Naive thymus-derived CD4-positive, alpha-beta T cell (primary cell): ENCODE measurements at regions not wholly inside any gene's neighbourhood (a gene's known extent, or its start where the extent isn't known, plus 50 kb on each side); places are given as distances from the start of the nearest gene placed in this dataset.

ENCODE experiments used
- ATAC-seq: fragments of 150-1000 bp; cut with Tn5 transposase; 2 replicates; pipeline ENCODE4 v1.10.0; 2021; ENCODE audit warnings: mild to moderate bottlenecking, moderate library complexity
- CTCF ChIA-PET: fragments of 350-600 bp; sonication (Branson Sonifier 250); formaldehyde crosslinking; loops from one replicate; lab custom pipeline; 2021; ENCODE audit warnings: antibody characterized with exemption; lab: Charles Lee
- POLR2A ChIA-PET: fragments of 350-600 bp; sonication (Branson Sonifier 250); formaldehyde crosslinking; loops from one replicate; lab custom pipeline; 2021; ENCODE audit warnings: antibody characterized with exemption, inconsistent platforms; lab: Charles Lee
- DNase-seq, 9 donors: peaks; one replicate each; pipeline versions ENCODE4 v3.0.0 to v3.0.0-alpha.2; 2020 to 2022; ENCODE audit warnings: mixed read lengths in 1 of 9
- H3K27ac ChIP-seq: one replicate; pipeline ENCODE4 v1.7.0; 2013; ENCODE audit warnings: mild to moderate bottlenecking, low read depth, low read length, moderate library complexity
- H3K27me3 ChIP-seq, 2 donors: one replicate each; pipeline ENCODE4 v1.7.0; 2013; ENCODE audit warnings: low read length in 2 of 2, mild to moderate bottlenecking in 2 of 2, moderate library complexity in 2 of 2; ENCODE audit not compliant: control insufficient read depth in 2 of 2, insufficient read depth in 2 of 2
- H3K36me3 ChIP-seq, 3 experiments: 1 replicate in 2 of 3; 2 replicates in 1 of 3; pipeline ENCODE4 v1.7.0; 2013; ENCODE audit warnings: low read length in 3 of 3, mild to moderate bottlenecking in 3 of 3, moderate library complexity in 1 of 3; ENCODE audit not compliant: insufficient read depth in 3 of 3, control insufficient read depth in 2 of 3
- H3K4me1 ChIP-seq, 2 donors: one replicate each; pipeline ENCODE4 v1.7.0; 2013; ENCODE audit warnings: low read length in 2 of 2, mild to moderate bottlenecking in 2 of 2, moderate library complexity in 1 of 2; ENCODE audit not compliant: control insufficient read depth in 2 of 2, insufficient read depth in 2 of 2
- H3K4me3 ChIP-seq: 2 replicates; pipeline ENCODE4 v1.7.0; 2013; ENCODE audit warnings: mild to moderate bottlenecking, low read length
- H3K9me3 ChIP-seq, 3 experiments: 1 replicate in 2 of 3; 2 replicates in 1 of 3; pipeline ENCODE4 v1.7.0; 2013; ENCODE audit warnings: low read length in 3 of 3; ENCODE audit not compliant: control insufficient read depth in 2 of 3
- H3K27ac Mint-ChIP-seq, 9 donors: one replicate each; pipeline ENCODE4 v1.8.0; 2020 to 2022; ENCODE audit warnings: mixed read lengths in 9 of 9, mild to moderate bottlenecking in 8 of 9, moderate library complexity in 5 of 9, inconsistent platforms in 2 of 9
- H3K27me3 Mint-ChIP-seq, 5 donors: one replicate each; pipeline ENCODE4 v1.8.0; 2021 to 2022; ENCODE audit warnings: mixed read lengths in 5 of 5, mild to moderate bottlenecking in 1 of 5
- H3K36me3 Mint-ChIP-seq, 5 donors: one replicate each; pipeline ENCODE4 v1.8.0; 2020 to 2022; ENCODE audit warnings: mixed read lengths in 5 of 5, mild to moderate bottlenecking in 3 of 5, inconsistent platforms in 1 of 5
- H3K4me1 Mint-ChIP-seq, 7 donors: one replicate each; pipeline ENCODE4 v1.8.0; 2020 to 2022; ENCODE audit warnings: mixed read lengths in 7 of 7, mild to moderate bottlenecking in 3 of 7, inconsistent platforms in 1 of 7
- H3K4me3 Mint-ChIP-seq, 10 donors: one replicate each; pipeline ENCODE4 v1.8.0; 2020 to 2022; ENCODE audit warnings: mild to moderate bottlenecking in 10 of 10, mixed read lengths in 10 of 10, moderate library complexity in 6 of 10, inconsistent platforms in 2 of 10
- H3K9me3 Mint-ChIP-seq, 11 donors: one replicate each; pipeline ENCODE4 v1.8.0; 2020 to 2022; ENCODE audit warnings: mixed read lengths in 11 of 11, mild to moderate bottlenecking in 4 of 11, inconsistent platforms in 1 of 11, moderate library complexity in 1 of 11
- intact Hi-C, 2 donors: fragments of 100-400 bp; cut with micrococcal nuclease; formaldehyde crosslinking; loops; one replicate each; pipeline ENCODE4 v1.15.1; 2023

DNA sequence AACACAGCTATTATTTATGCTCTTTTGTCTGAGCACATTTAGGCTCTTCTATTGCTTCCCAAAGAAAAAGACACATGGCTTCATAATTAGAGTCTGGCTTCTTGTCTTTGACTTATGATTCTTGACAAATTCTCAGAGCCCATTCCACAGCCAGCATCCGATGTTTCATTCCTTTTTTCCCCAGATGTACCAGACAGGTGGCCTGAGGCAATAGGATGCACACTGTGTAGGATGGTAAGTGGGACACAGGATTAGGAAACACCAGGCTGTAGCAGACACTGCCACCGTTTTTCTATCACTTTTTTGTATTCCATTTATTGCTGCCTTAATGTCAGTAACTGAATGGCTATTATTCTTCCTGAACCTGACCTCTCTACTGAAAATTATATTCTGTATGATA, 188.9 kb upstream of the CDIN1 start:
- H3K4me3 ChIP-seq = no peak overlapping the region
- no peaks in the 10 kb centered on the region for H3K27me3 ChIP-seq
- DNase-seq = no peak
- H3K27me3 Mint-ChIP-seq = peaks cover 0 to 9% (median 5%) of the 10 kb centered on the region in 5 donors
- H3K9me3 ChIP-seq = no peaks in the 10 kb centered on the region
- ATAC-seq = no peak
- no peak overlapping the region for H3K27ac ChIP-seq
- no peaks in the 10 kb centered on the region for H3K36me3 ChIP-seq
- ChIA-PET POLR2A (no interaction called here), CTCF (no interaction called here)
- no peak overlapping the region for H3K4me3 Mint-ChIP-seq
- H3K4me1 ChIP-seq = no peaks in the 10 kb centered on the region
- intact Hi-C loops = no loop called here
- H3K27ac Mint-ChIP-seq = no peak overlapping the region
- H3K9me3 Mint-ChIP-seq = no peaks in the 10 kb centered on the region
- no peaks in the 10 kb centered on the region for H3K4me1 Mint-ChIP-seq
- no peaks in the 10 kb centered on the region for H3K36me3 Mint-ChIP-seq

DNA sequence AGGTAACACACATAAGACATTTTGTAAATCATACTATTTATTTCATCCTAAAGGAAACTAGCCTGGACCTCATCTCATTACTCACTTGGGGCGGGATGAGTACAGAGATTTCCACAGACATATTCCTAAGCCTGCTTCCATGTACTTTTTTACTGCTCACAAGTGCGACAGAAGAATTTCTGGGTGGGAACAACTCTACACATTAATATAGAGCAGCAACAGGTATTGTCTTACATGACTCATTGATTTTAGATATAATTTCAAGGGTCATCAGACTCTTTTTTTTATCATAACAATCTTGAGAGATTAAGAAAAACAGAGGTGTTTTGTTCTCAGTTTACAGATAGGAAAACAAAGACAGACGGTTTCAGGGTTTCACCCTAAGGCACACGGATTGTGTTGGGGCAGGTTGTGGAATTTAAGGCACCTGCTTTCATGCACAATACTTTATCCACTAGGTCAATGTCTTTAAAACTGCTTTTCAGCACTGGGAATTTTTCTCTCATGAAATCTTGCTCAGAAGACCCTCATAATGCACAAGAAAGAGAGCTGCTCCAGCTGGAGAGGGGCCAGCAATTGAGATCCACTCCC, 186.7 kb upstream of the CDIN1 start:
- Histone ChIP-seq H3K36me3 (no peaks in the 10 kb centered on the region), H3K9me3 (no peaks in the 10 kb centered on the region), H3K27ac (no peak overlapping the region), H3K4me1 (no peaks in the 10 kb centered on the region), H3K4me3 (no peak overlapping the region), H3K27me3 (no peaks in the 10 kb centered on the region)
- DNase-seq (no peak), ATAC-seq (no peak)
- Mint-ChIP-seq H3K4me3 (no peak overlapping the region), H3K27me3 (peaks cover 0 to 10% (median 3%) of the 10 kb centered on the region in 5 donors), H3K36me3 (no peaks in the 10 kb centered on the region), H3K4me1 (no peaks in the 10 kb centered on the region), H3K9me3 (no peaks in the 10 kb centered on the region), H3K27ac (no peak overlapping the region)
- intact Hi-C loops = no loop called here
- ChIA-PET CTCF (no interaction called here), POLR2A (no interaction called here)

DNA sequence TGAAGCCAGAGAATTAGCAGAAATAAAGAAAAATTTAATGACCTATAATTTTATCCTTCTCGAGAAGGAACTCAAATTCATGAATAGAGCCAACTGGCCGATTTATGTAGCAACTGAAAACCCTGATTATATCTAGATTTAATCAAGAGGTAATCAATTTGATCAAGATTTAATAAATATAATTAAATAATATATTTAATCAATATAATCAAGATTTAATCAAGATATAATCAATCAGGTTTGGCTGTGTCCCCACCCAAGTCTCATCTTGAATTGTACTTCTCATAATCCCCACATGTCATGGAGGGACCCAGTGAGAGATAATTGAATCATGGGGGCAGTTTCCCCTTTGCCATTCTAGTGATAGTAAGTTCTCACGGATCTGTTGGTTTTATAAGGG, 181.2 kb upstream of the CDIN1 start:
- intact Hi-C loops = no loop called here
- CTCF ChIA-PET = interaction anchor here (0.7 kb wide), 1 partner anchor 404 kb away, joined by 3 read pairs; no protein-coding TSS in a partner anchor

DNA sequence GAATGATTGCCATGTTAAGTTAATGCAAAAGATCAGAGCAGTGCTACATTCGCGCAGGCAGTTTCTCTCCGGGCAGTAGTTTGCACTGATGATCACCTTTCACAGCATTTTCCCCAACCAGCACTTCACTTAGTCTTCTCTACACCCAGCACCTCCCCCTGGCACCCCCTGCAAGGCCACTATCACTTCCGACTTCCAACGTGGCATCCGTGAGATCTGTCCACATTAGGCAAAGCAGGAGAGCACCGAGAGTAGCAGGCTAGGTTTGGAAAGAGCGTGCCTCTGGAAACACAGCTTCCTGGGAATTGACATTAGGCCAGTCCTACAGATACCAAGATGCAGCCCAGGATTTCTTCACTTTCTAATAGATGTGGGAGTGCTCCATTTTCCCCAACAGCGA, 180.2 kb upstream of the CDIN1 start:
- no peaks in the 10 kb centered on the region for H3K36me3 Mint-ChIP-seq
- ATAC-seq = no peak
- H3K36me3 ChIP-seq = no peaks in the 10 kb centered on the region
- intact Hi-C loops = no loop called here
- DNase-seq = no peak
- no peaks in the 10 kb centered on the region for H3K4me1 Mint-ChIP-seq
- CTCF ChIA-PET = no interaction called here
- H3K27ac Mint-ChIP-seq = no peak overlapping the region
- no peak overlapping the region for H3K4me3 ChIP-seq
- H3K27me3 ChIP-seq = no peaks in the 10 kb centered on the region
- POLR2A ChIA-PET = no interaction called here
- no peaks in the 10 kb centered on the region for H3K9me3 ChIP-seq
- peaks cover 0 to 22% (median 5%) of the 10 kb centered on the region in 5 donors for H3K27me3 Mint-ChIP-seq
- H3K9me3 Mint-ChIP-seq = peaks cover 0 to 3% (median 0%) of the 10 kb centered on the region in 11 donors
- no peak overlapping the region for H3K4me3 Mint-ChIP-seq
- H3K27ac ChIP-seq = no peak overlapping the region
- no peaks in the 10 kb centered on the region for H3K4me1 ChIP-seq

More for the DNA sequence above, 181.2 kb upstream of the CDIN1 start:
- H3K27ac Mint-ChIP-seq = no peak overlapping the region
- H3K36me3 Mint-ChIP-seq = no peaks in the 10 kb centered on the region
- H3K4me3 Mint-ChIP-seq = no peak overlapping the region
- H3K27me3 Mint-ChIP-seq = peaks cover 0 to 23% (median 4%) of the 10 kb centered on the region in 5 donors
- Histone ChIP-seq H3K4me3 (no peak overlapping the region), H3K27ac (no peak overlapping the region), H3K36me3 (no peaks in the 10 kb centered on the region), H3K9me3 (no peaks in the 10 kb centered on the region), H3K4me1 (no peaks in the 10 kb centered on the region), H3K27me3 (no peaks in the 10 kb centered on the region)
- no peak for DNase-seq
- no peak for ATAC-seq
- H3K4me1 Mint-ChIP-seq = no peaks in the 10 kb centered on the region
- peaks cover 0 to 3% (median 0%) of the 10 kb centered on the region in 11 donors for H3K9me3 Mint-ChIP-seq
- POLR2A ChIA-PET = no interaction called here

DNA sequence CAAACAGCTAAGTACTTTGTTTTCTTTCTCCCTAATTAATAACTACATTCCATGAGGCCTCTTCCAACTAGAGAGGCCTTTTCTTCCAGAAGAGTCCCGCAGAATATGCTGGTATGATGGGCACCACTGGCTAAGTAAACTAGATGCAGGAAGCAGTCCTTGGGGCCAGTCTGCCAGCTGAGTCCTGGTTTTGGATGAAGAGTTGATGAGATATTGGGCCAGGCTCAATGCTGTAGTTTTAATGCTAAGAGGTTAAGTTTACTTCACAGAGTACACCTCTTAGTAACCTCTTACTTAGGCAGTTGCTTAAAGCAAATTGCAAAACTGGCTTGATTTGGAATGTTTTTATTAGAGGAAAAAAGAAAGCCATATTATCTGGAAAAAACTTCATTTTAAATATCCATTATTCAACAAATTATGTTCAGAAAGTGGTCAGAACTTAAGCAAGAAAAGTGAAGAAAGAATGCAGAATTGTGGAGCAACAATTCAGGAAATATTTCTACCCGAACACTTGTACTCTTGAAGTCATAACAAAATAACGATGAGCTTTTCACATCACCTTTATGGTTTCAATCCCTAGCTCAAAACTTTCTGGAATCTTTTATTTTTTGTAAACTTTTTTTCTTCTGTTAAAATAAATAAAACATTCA, 178.4 kb upstream of the CDIN1 start:
- ChIA-PET CTCF (no interaction called here), POLR2A (no interaction called here)
- Histone ChIP-seq H3K9me3 (no peaks in the 10 kb centered on the region), H3K27ac (no peak overlapping the region), H3K4me3 (no peak overlapping the region), H3K36me3 (no peaks in the 10 kb centered on the region), H3K4me1 (no peaks in the 10 kb centered on the region), H3K27me3 (no peaks in the 10 kb centered on the region)
- Mint-ChIP-seq H3K27me3 (peaks cover 0 to 15% (median 0%) of the 10 kb centered on the region in 5 donors), H3K36me3 (no peaks in the 10 kb centered on the region), H3K9me3 (peaks cover 0 to 3% (median 0%) of the 10 kb centered on the region in 11 donors), H3K4me1 (no peaks in the 10 kb centered on the region), H3K4me3 (no peak overlapping the region), H3K27ac (no peak overlapping the region)
- intact Hi-C loops = no loop called here
- ATAC-seq (no peak), DNase-seq (no peak)

DNA sequence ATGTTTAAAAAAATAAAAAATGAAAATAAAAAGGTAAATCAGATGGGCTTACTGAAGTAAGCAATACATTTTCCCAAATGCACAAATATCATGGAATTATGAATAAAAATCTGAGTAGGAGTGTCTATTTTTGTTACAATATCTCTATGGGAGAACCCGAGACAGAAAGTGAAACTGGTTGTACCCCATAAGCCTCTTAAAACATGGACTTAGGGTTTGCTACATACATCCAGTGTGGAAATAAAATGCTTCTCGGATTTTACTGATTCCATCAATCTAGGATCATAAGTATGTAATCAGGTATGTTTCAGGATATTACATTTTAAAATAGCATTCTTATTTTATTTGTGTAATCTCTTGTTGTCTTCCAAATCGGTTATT, 177.8 kb upstream of the CDIN1 start:
- DNase-seq = no peak
- Mint-ChIP-seq H3K36me3 (no peaks in the 10 kb centered on the region), H3K9me3 (peaks cover 0 to 3% (median 0%) of the 10 kb centered on the region in 11 donors), H3K4me3 (no peak overlapping the region), H3K27me3 (peaks cover 0 to 15% (median 0%) of the 10 kb centered on the region in 5 donors), H3K27ac (no peak overlapping the region), H3K4me1 (no peaks in the 10 kb centered on the region)
- no peak overlapping the region for H3K4me3 ChIP-seq
- POLR2A ChIA-PET = no interaction called here
- ATAC-seq = no peak
- H3K4me1 ChIP-seq = no peaks in the 10 kb centered on the region
- CTCF ChIA-PET = no interaction called here
- no peaks in the 10 kb centered on the region for H3K36me3 ChIP-seq
- intact Hi-C loops = no loop called here
- no peak overlapping the region for H3K27ac ChIP-seq
- no peaks in the 10 kb centered on the region for H3K27me3 ChIP-seq
- no peaks in the 10 kb centered on the region for H3K9me3 ChIP-seq

DNA sequence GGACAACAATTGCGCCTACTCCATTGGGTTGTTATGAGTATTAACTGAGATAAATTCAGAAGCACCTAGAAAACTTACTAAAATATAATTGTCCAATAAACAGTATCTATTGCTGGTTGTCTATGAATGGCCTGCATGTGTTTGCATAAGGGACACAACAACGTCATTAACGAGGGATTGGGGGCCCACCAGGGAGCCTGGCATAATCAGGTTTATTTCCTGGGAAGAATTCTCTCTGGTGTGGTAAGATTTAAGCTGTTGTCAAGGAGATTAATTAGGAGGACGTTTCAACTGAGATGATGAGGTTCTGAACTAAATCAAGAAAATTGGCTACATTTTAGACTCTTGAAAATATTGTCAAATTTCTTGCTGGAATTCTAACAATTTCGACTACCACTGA, 176.1 kb upstream of the CDIN1 start:
- peaks cover 0 to 3% (median 0%) of the 10 kb centered on the region in 11 donors for H3K9me3 Mint-ChIP-seq
- Histone ChIP-seq H3K27me3 (no peaks in the 10 kb centered on the region), H3K4me3 (no peak overlapping the region), H3K9me3 (no peaks in the 10 kb centered on the region), H3K27ac (no peak overlapping the region), H3K4me1 (no peaks in the 10 kb centered on the region), H3K36me3 (no peaks in the 10 kb centered on the region)
- intact Hi-C loops = no loop called here
- no peaks in the 10 kb centered on the region for H3K4me1 Mint-ChIP-seq
- no peak overlapping the region for H3K27ac Mint-ChIP-seq
- no peak for DNase-seq
- no peaks in the 10 kb centered on the region for H3K36me3 Mint-ChIP-seq
- ChIA-PET POLR2A (no interaction called here), CTCF (no interaction called here)
- no peak overlapping the region for H3K4me3 Mint-ChIP-seq
- peaks cover 0 to 15% (median 0%) of the 10 kb centered on the region in 5 donors for H3K27me3 Mint-ChIP-seq
- ATAC-seq = no peak
